Lower lobe of right lung (tissue), 2 donors: ENCODE measurements at regions not wholly inside any gene's neighbourhood (a gene's known extent, or its start where the extent isn't known, plus 50 kb on each side); places are given as distances from the start of the nearest gene placed in this dataset.
"Not testable (repeated sequence)": the region's sequence is repeated elsewhere in the genome, so short reads cannot be mapped to it uniquely, and the experiment has no call there.

ENCODE experiments used
- ATAC-seq, 2 donors: fragments of 200-7000 bp; cut with Tn5 transposase; one replicate each; pipeline ENCODE4 v1.9.1; 2020 to 2022; ENCODE audit warnings: mild to moderate bottlenecking in 2 of 2, moderate library complexity in 2 of 2
- DNase-seq: peaks from one replicate; pipeline ENCODE4 v3.0.0-alpha.2; 2020
- H3K27ac ChIP-seq: fragments of 200-600 bp; one replicate; pipeline ENCODE4 v1.8.0; 2022
- H3K27me3 ChIP-seq: fragments of 200-600 bp; one replicate; pipeline ENCODE4 v1.8.0; 2022; ENCODE audit warnings: low read depth
- H3K36me3 ChIP-seq: fragments of 200-600 bp; one replicate; pipeline ENCODE4 v1.8.0; 2022; ENCODE audit warnings: mild to moderate bottlenecking
- H3K4me1 ChIP-seq: fragments of 200-600 bp; one replicate; pipeline ENCODE4 v1.8.0; 2022
- H3K4me3 ChIP-seq: fragments of 200-600 bp; one replicate; pipeline ENCODE4 v1.8.0; 2022; ENCODE audit warnings: mild to moderate bottlenecking
- H3K9me3 ChIP-seq: fragments of 200-600 bp; one replicate; pipeline ENCODE4 v1.8.0; 2022
- CTCF ChIP-seq: fragments of 200-600 bp; IDR thresholded peaks from one replicate; pipeline ENCODE4 v1.8.0; 2022; ENCODE audit warnings: antibody characterized with exemption, mild to moderate bottlenecking
- intact Hi-C: fragments of 100-400 bp; cut with DNase I; formaldehyde crosslinking; loops from one replicate; pipeline ENCODE4 v1.11.0; 2022
- donor health status: DM: no; HTN: yes; CAD: no; lungs with severe emphysema.

- H3K4me1 ChIP-seq = no peaks in the 10 kb centered on the region
- H3K4me3 ChIP-seq = no peak overlapping the region
- no peaks in the 10 kb centered on the region for H3K27me3 ChIP-seq
- no peak overlapping the region for H3K27ac ChIP-seq
- no peak for DNase-seq
- ATAC-seq = no peak
- H3K36me3 ChIP-seq = no peaks in the 10 kb centered on the region
- intact Hi-C loops = no loop called here
- H3K9me3 ChIP-seq = no peaks in the 10 kb centered on the region
- TF ChIP-seq CTCF = no peak
Observed at GRCh38 chr1:207261971-207262370, 59.5 kb upstream of the CD55 start.

- DNase-seq, H3K4me1 ChIP-seq, H3K36me3 ChIP-seq, intact Hi-C loops, H3K27me3 ChIP-seq, H3K4me3 ChIP-seq, H3K27ac ChIP-seq, ATAC-seq, H3K9me3 ChIP-seq: not testable (repeated sequence)
Observed at GRCh38 chr1:207262891-207263290, 58.6 kb upstream of the CD55 start.

GRCh38 chr1:207264663-207265252, 56.7 kb upstream of the CD55 start:
- intact Hi-C loops = no loop called here
- Histone ChIP-seq H3K4me1 (no peaks in the 10 kb centered on the region), H3K9me3 (no peaks in the 10 kb centered on the region), H3K4me3 (no peak overlapping the region), H3K36me3 (no peaks in the 10 kb centered on the region), H3K27me3 (no peaks in the 10 kb centered on the region), H3K27ac (no peak overlapping the region)
- ATAC-seq = no peak
- no peak for DNase-seq
- TF ChIP-seq CTCF = no peak

GRCh38 chr1:207268337-207268736, 53.1 kb upstream of the CD55 start:
- no peaks in the 10 kb centered on the region for H3K4me1 ChIP-seq
- H3K9me3 ChIP-seq = no peaks in the 10 kb centered on the region
- no peak overlapping the region for H3K27ac ChIP-seq
- intact Hi-C loops = no loop called here
- DNase-seq (no peak), ATAC-seq (no peak)
- no peak overlapping the region for H3K4me3 ChIP-seq
- no peaks in the 10 kb centered on the region for H3K36me3 ChIP-seq
- TF ChIP-seq CTCF = no peak
- no peaks in the 10 kb centered on the region for H3K27me3 ChIP-seq

GRCh38 chr1:207268753-207269511, 52.5 kb upstream of the CD55 start:
- ATAC-seq = no peak
- no peak overlapping the region for H3K27ac ChIP-seq
- no peaks in the 10 kb centered on the region for H3K36me3 ChIP-seq
- no peaks in the 10 kb centered on the region for H3K9me3 ChIP-seq
- no peaks in the 10 kb centered on the region for H3K4me1 ChIP-seq
- DNase-seq = no peak
- intact Hi-C loops = no loop called here
- no peak overlapping the region for H3K4me3 ChIP-seq
- no peaks in the 10 kb centered on the region for H3K27me3 ChIP-seq
- no peak for TF ChIP-seq CTCF
